ENCODE measurements at regions not wholly inside any gene's neighbourhood (a gene's known extent, or its start where the extent isn't known, plus 50 kb on each side); places are given as distances from the start of the nearest gene placed in this dataset.

DNA sequence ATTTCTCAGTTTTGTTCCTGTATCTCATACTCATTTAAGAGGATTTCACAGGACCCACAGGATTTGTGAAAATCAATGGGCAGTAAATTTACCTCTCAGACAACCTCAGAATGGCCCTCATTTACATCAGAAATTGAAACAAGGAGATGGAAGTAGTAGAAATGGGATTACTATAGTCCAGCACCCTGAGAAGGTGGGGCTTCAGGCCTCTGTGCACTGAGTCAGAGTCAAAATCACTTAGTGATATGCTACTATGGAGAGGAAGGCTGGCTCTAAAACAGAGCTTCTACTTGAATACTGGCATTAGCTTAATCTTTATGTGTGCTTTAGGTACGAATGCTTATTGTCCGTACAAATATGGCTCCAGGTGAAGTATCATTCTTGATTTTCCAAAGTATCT is 159.3 kb downstream of the CEP120 start:
- TF ChIP-seq, protein P1, sequence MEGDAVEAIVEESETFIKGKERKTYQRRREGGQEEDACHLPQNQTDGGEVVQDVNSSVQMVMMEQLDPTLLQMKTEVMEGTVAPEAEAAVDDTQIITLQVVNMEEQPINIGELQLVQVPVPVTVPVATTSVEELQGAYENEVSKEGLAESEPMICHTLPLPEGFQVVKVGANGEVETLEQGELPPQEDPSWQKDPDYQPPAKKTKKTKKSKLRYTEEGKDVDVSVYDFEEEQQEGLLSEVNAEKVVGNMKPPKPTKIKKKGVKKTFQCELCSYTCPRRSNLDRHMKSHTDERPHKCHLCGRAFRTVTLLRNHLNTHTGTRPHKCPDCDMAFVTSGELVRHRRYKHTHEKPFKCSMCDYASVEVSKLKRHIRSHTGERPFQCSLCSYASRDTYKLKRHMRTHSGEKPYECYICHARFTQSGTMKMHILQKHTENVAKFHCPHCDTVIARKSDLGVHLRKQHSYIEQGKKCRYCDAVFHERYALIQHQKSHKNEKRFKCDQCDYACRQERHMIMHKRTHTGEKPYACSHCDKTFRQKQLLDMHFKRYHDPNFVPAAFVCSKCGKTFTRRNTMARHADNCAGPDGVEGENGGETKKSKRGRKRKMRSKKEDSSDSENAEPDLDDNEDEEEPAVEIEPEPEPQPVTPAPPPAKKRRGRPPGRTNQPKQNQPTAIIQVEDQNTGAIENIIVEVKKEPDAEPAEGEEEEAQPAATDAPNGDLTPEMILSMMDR (IDR thresholded peaks at IDR 0.05; ENCODE audit: insufficient read depth, low read length) = no peak
- TF ChIP-seq POLR2AphosphoS5 (IDR thresholded peaks at IDR 0.05; ENCODE audit: low read depth) (no peak), GABPA (IDR thresholded peaks at IDR 0.05; ENCODE audit: low read depth) (no peak)

Data from HL-60 (cell line).